ENCODE measurements at regions not wholly inside any gene's neighbourhood (a gene's known extent, or its start where the extent isn't known, plus 50 kb on each side); places are given as distances from the start of the nearest gene placed in this dataset.

DNA sequence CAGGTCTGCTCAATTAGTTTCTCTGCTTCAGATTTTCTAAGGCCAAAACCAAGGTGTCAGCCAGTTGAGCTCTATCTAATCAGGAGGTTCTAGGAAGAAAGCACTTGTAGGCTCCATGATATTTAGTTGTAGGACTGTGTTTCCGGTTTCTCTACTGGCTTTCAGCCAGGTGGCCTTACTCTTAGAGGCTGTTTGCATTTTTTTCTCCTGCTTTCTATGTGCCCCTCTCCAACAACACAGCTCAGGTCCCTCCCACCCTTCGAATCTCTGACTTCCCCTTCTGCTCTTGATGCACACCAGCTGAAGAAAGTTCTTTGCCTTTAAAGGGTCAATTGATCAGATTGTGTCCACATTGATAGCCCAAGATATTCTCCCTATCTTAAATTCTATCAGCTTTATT, 245.2 kb downstream of the RAB28 start:
- Mint-ChIP-seq H3K27me3 (no peaks in the 10 kb centered on the region), H3K27ac (no peak overlapping the region), H3K36me3 (ENCODE audit: low read depth) (no peaks in the 10 kb centered on the region), H3K4me1 (ENCODE audit: low read depth) (no peaks in the 10 kb centered on the region), H3K9me3 (peaks cover 39% of the 10 kb centered on the region), H3K4me3 (no peak overlapping the region)
- intact Hi-C loops (cut with micrococcal nuclease): no loop called here

DNA sequence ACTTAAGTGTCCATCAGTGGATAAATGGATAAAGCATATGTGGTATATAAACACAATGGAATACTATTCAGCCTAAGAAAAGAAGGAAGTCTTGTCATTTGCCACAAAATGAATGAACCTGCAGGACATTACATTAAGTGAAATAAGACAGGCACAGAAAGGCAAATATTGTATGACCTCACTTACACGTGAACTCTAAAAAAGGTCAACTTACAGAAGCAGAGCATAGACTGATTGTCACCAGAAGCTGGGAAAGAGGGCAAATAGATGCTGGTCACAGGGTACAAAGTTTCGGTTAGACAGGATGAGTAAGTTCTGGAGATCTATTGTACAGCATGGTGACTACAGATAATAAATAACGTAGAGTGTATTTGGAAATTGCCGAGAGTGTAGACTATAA, 247.7 kb downstream of the RAB28 start:
- H3K4me3 Mint-ChIP-seq: no peak overlapping the region
- intact Hi-C loops (cut with micrococcal nuclease): no loop called here
- H3K27ac Mint-ChIP-seq: no peak overlapping the region
- H3K9me3 Mint-ChIP-seq: peaks cover 45% of the 10 kb centered on the region
- no peaks in the 10 kb centered on the region for H3K27me3 Mint-ChIP-seq
- no peaks in the 10 kb centered on the region for H3K4me1 Mint-ChIP-seq (ENCODE audit: low read depth)
- no peaks in the 10 kb centered on the region for H3K36me3 Mint-ChIP-seq (ENCODE audit: low read depth)

DNA sequence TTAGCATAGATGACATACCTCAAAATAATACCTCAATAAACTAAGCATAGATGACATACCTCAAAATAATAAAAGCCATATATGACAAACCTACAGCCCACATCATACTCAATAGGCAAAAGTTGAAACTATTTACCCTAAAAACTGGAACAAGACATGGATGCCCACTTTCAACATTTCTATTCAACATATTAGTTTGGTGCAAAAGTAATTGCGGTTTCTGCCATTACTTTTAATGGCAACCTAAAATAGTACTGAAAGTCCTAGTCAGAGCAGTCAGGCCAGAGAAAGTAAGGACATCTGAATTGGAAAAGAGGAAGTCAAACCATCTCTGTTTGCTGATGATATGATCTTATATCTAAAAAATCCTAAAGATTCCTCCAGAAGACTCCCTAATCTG, 250.4 kb downstream of the RAB28 start:
- no peaks in the 10 kb centered on the region for H3K36me3 Mint-ChIP-seq (ENCODE audit: low read depth)
- H3K4me3 Mint-ChIP-seq: no peak overlapping the region
- intact Hi-C loops (cut with micrococcal nuclease): no loop called here
- H3K27ac Mint-ChIP-seq: no peak overlapping the region
- no peaks in the 10 kb centered on the region for H3K4me1 Mint-ChIP-seq (ENCODE audit: low read depth)
- no peaks in the 10 kb centered on the region for H3K27me3 Mint-ChIP-seq
- peaks cover 57% of the 10 kb centered on the region for H3K9me3 Mint-ChIP-seq

DNA sequence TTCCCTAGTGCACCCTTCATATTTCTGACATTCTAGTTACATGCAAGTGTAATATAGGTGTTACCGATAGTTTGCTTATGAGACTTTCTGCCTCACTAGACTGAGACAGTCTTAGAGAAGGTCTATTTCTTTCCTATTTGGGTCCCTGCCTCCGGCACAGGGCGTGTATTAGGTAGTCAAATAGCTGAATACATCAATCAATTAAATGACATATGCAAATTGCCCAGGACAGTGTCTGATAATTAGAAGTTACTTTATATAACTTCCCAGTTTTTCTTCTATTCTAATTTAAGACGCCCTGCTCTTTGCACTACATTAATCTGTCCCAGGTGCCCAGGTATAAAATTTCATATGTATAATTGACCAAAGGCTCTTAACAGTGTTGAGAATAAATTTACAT, 264.2 kb downstream of the RAB28 start:
- Mint-ChIP-seq H3K9me3 (peaks cover 32% of the 10 kb centered on the region), H3K4me1 (ENCODE audit: low read depth) (no peaks in the 10 kb centered on the region), H3K36me3 (ENCODE audit: low read depth) (no peaks in the 10 kb centered on the region), H3K4me3 (no peak overlapping the region), H3K27ac (no peak overlapping the region), H3K27me3 (no peaks in the 10 kb centered on the region)
- intact Hi-C loops (cut with micrococcal nuclease): no loop called here

DNA sequence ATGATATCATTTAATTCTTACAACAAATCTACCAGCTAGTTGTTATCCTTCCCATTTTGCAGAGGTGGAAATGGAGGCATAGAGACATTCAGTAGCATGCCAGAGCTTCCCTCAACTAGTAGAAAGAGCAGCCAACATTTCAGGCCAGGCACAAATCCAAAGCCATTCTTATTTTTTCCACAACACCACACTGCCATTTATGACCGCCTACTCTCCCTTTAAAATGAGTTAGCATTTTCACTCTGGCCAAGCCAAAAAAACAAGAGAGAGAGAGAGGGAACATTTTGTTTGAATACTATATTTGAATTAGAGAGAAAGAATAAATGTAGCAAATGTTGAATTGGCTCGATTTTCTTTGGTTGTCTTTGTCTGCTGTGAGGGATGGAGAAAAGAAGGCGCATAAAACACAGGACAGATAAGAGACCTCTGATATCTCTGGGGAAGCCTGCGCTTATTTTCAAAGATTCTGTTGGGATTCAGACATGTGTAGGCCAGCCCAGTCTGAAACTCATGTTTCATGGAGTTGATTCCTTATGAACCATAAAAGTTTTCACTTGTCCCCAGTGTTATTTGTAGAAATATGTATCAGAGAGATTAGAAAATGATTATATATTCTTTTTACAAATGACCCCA, 265.7 kb downstream of the RAB28 start:
- no peak overlapping the region for H3K27ac Mint-ChIP-seq
- H3K27me3 Mint-ChIP-seq: no peaks in the 10 kb centered on the region
- intact Hi-C loops (cut with micrococcal nuclease): no loop called here
- peaks cover 40% of the 10 kb centered on the region for H3K9me3 Mint-ChIP-seq
- no peaks in the 10 kb centered on the region for H3K36me3 Mint-ChIP-seq (ENCODE audit: low read depth)
- no peak overlapping the region for H3K4me3 Mint-ChIP-seq
- no peaks in the 10 kb centered on the region for H3K4me1 Mint-ChIP-seq (ENCODE audit: low read depth)

DNA sequence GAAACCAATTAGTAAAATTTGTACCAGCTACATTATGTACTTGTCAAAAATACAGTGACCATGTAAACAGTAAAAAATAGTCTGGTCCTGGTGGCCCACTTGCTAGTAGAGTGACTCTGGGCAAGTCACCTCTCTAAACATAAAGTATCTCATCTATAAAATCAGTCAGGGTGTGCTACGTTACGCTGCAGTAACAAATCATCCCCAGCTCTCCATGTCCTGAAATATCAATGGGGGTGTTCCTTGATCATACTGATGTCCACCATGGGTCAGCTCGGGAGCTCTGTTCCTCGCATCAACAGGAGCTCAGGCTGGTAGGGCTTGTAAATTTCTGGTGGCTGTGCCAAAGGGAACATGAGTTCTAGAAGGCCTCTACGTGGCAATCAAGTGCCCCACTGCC, 268.6 kb downstream of the RAB28 start:
- Mint-ChIP-seq H3K9me3 (peaks cover 36% of the 10 kb centered on the region), H3K27ac (no peak overlapping the region), H3K4me1 (ENCODE audit: low read depth) (no peaks in the 10 kb centered on the region), H3K27me3 (no peaks in the 10 kb centered on the region), H3K4me3 (no peak overlapping the region), H3K36me3 (ENCODE audit: low read depth) (no peaks in the 10 kb centered on the region)
- intact Hi-C loops (cut with micrococcal nuclease): no loop called here

DNA sequence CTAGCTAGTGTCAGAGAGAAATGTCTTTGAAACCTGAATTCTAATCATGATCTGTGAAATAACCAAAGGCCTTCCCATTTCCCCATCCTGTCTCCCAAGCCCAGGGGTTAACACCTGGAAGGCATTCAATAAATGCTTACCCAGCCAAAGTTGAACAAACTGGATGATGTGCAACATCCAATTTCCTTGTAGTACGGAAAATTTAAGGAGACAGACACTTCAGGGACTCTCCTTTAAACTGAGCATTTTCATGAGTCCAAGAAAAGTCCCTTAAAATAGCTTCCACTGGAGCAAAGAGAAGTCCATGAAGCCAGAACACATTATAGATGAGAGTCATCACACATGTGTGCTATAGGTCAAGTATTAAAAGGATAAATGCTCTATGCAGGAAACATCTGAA, 271.2 kb downstream of the RAB28 start:
- intact Hi-C loops (cut with micrococcal nuclease): no loop called here
- Mint-ChIP-seq H3K4me3 (no peak overlapping the region), H3K27me3 (no peaks in the 10 kb centered on the region), H3K36me3 (ENCODE audit: low read depth) (no peaks in the 10 kb centered on the region), H3K4me1 (ENCODE audit: low read depth) (no peaks in the 10 kb centered on the region), H3K27ac (no peak overlapping the region), H3K9me3 (peaks cover 44% of the 10 kb centered on the region)

DNA sequence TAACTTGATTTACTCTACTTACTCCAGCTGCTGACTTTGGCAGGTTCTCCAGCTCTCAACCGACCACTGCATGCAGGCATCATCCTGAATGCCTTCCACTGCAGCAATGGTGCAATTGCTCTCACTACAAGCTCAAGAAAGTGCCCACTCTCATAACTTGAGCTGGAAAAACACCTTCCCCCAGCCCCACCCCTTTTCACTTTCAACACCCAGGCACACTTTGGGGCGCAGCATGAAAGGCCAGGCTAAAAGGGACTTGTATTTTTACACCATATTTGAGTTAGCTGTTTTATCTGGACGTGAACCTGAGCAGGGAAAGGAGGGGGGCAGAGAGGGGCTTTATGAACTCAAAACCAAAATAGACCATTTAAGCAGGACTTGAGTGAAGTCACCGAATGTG, 274.5 kb downstream of the RAB28 start:
- no peaks in the 10 kb centered on the region for H3K27me3 Mint-ChIP-seq
- H3K4me3 Mint-ChIP-seq: no peak overlapping the region
- no peak overlapping the region for H3K27ac Mint-ChIP-seq
- intact Hi-C loops (cut with micrococcal nuclease): no loop called here
- H3K36me3 Mint-ChIP-seq (ENCODE audit: low read depth): no peaks in the 10 kb centered on the region
- no peaks in the 10 kb centered on the region for H3K4me1 Mint-ChIP-seq (ENCODE audit: low read depth)
- H3K9me3 Mint-ChIP-seq: peaks cover 16% of the 10 kb centered on the region

DNA sequence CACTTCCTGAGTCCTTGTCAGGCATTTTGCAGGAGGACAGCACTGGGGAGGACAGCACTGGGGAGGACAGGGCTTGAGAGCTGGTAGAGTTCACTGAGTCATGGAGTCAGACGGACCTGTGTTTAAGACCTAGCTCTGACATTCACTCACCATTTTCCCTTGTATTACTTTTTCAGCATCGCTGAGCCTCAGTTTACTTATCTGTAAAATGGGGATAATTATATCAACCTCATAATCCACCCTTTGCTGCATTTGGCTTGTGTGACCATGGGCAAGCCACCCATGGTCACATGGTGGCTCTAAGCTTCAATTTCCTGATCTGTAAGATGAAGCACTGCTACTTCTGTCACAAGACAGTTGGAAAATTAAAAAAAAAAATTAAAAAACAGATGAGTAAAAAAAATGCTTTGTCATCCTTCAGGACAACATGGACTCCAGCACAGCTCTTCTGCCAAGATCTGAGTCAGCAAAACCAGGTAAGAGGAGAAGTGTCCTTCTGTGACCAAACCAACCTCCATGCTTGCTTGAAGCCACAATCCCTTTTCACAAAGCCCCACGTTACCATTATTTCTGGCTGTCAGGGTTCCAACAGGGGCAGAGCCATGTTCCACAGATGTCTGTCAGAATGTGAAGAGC, 275.5 kb downstream of the RAB28 start:
- H3K27me3 Mint-ChIP-seq: no peaks in the 10 kb centered on the region
- H3K9me3 Mint-ChIP-seq: peaks cover 11% of the 10 kb centered on the region
- no peaks in the 10 kb centered on the region for H3K4me1 Mint-ChIP-seq (ENCODE audit: low read depth)
- H3K4me3 Mint-ChIP-seq: no peak overlapping the region
- intact Hi-C loops (cut with micrococcal nuclease): no loop called here
- no peaks in the 10 kb centered on the region for H3K36me3 Mint-ChIP-seq (ENCODE audit: low read depth)
- no peak overlapping the region for H3K27ac Mint-ChIP-seq

DNA sequence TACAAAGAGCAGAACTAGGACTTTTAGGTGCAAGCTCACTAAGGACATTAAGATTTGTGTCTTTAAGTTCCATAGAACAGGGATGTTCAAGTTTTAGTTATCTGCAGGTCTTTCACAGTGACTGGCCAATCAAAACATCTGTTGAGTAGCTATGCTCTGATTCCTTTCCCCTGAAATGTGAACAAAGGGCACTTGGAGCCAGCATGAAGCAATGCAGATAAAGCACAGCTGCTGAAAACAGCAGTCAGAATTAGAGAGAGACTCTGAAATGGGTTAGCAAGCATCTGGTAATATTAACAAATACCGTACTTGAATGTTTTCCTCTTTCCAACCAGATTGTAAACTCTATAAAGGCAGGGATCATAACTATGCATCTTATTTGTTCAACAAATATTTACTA, 276.9 kb downstream of the RAB28 start:
- Mint-ChIP-seq H3K4me3 (no peak overlapping the region), H3K36me3 (ENCODE audit: low read depth) (no peaks in the 10 kb centered on the region), H3K9me3 (peaks cover 11% of the 10 kb centered on the region), H3K4me1 (ENCODE audit: low read depth) (no peaks in the 10 kb centered on the region), H3K27ac (no peak overlapping the region), H3K27me3 (no peaks in the 10 kb centered on the region)
- intact Hi-C loops (cut with micrococcal nuclease): no loop called here

DNA sequence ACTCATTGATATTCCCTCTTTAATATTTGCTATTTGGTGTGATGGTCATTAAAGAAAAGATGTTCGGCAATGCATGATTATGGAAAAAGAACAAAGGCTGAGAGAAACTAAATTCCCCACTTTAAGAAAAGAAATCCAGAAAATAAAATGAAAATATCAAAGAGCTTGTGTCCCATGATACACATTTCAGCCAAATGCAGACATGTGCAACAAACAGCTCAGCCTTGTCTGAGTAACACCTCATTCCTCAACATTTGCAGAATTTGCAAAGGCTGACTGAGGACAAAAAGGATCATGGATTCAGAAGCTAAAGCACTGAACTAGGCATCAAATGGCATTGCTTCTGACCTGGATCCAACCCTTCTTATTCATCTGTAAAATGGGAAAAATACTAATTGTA, 281.0 kb downstream of the RAB28 start:
- no peaks in the 10 kb centered on the region for H3K36me3 Mint-ChIP-seq (ENCODE audit: low read depth)
- H3K27me3 Mint-ChIP-seq: no peaks in the 10 kb centered on the region
- H3K27ac Mint-ChIP-seq: no peak overlapping the region
- peaks cover 9% of the 10 kb centered on the region for H3K9me3 Mint-ChIP-seq
- no peaks in the 10 kb centered on the region for H3K4me1 Mint-ChIP-seq (ENCODE audit: low read depth)
- no peak overlapping the region for H3K4me3 Mint-ChIP-seq
- intact Hi-C loops (cut with micrococcal nuclease): no loop called here

DNA sequence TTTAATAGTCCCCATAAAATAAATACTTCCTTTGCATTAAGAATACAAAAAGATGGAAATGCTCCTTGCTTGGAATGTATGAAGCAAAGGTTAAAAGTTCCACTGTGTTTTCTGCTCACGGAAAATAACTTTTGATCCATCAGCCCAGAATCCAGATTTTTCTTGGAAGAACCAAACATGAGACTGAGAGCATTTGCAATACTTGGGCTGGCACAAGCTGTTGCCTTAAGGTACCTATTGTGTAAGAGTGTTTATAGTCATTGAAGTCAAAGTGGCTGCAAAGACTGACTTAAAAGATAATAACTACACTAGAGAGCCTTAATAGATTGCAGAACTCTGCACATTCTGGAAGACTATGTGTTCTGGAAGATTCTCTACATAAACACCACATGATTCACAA, 281.4 kb downstream of the RAB28 start:
- Mint-ChIP-seq H3K36me3 (ENCODE audit: low read depth) (no peaks in the 10 kb centered on the region), H3K27me3 (no peaks in the 10 kb centered on the region), H3K4me1 (ENCODE audit: low read depth) (no peaks in the 10 kb centered on the region), H3K4me3 (no peak overlapping the region), H3K27ac (no peak overlapping the region), H3K9me3 (peaks cover 9% of the 10 kb centered on the region)
- intact Hi-C loops (cut with micrococcal nuclease): no loop called here

DNA sequence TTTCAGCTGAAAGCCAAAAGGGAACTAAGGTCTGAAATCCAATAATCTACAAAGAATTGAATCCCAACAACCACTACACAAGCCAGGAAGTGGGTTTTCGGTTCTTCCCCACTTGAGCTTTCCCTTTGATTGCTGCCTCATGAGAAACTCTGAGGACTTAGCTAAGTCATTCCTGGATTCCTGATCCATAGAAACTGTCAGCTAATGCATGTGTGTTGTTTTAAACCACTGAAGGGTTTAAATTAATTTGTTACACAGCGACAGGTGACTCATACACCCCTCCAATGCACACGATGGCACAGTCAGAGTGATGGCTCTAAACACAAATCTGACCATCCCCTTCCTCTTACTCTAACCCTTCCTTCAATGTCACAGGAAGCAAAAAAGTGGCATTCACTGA, 282.9 kb downstream of the RAB28 start:
- intact Hi-C loops (cut with micrococcal nuclease): no loop called here
- H3K36me3 Mint-ChIP-seq (ENCODE audit: low read depth): no peaks in the 10 kb centered on the region
- H3K27ac Mint-ChIP-seq: no peak overlapping the region
- no peaks in the 10 kb centered on the region for H3K4me1 Mint-ChIP-seq (ENCODE audit: low read depth)
- H3K9me3 Mint-ChIP-seq: peaks cover 11% of the 10 kb centered on the region
- no peak overlapping the region for H3K4me3 Mint-ChIP-seq
- no peaks in the 10 kb centered on the region for H3K27me3 Mint-ChIP-seq

DNA sequence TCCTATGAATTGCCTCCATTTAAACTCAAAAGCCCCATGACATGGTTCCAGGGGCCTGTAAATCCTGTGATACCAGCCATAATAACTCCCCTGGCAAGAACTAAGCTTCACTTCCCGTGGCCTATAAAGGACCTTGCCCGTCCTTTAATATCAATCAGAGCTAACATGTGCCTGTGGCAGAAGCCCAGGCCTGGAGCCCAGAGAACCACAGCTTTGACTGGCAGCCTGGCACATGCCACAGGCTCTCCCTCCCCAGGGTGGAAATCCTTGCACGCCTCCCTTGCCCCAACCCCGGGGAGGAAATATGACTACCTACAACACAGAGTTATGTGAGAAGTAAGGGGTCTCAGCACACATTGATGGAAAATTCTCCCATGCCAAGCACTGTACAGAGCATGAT, 287.4 kb downstream of the RAB28 start:
- no peak overlapping the region for H3K27ac Mint-ChIP-seq
- H3K36me3 Mint-ChIP-seq (ENCODE audit: low read depth): no peaks in the 10 kb centered on the region
- H3K4me1 Mint-ChIP-seq (ENCODE audit: low read depth): no peaks in the 10 kb centered on the region
- H3K4me3 Mint-ChIP-seq: no peak overlapping the region
- peaks cover 35% of the 10 kb centered on the region for H3K9me3 Mint-ChIP-seq
- intact Hi-C loops (cut with micrococcal nuclease): no loop called here
- H3K27me3 Mint-ChIP-seq: no peaks in the 10 kb centered on the region

DNA sequence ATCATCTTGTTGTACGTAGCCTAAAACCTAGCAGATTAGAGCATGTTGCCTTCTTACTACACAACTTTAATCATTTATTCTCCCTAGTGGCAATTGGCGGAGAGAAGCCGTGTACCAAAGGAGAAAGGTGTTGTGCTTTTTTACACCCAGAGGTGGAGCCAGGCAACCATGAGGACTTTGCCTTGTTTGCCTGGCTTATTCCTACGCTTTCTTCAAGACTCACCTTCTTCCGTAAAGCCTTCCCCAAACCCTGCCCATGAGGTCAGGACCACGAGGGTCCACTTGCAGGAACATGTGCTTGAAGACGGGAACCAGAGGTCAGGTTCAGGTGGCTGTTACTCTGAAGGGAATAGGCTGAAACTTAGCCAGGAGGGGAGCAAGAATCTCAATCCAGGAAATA, 290.5 kb downstream of the RAB28 start:
- intact Hi-C loops (cut with micrococcal nuclease): no loop called here
- no peaks in the 10 kb centered on the region for H3K36me3 Mint-ChIP-seq (ENCODE audit: low read depth)
- no peak overlapping the region for H3K4me3 Mint-ChIP-seq
- peaks cover 27% of the 10 kb centered on the region for H3K9me3 Mint-ChIP-seq
- H3K4me1 Mint-ChIP-seq (ENCODE audit: low read depth): no peaks in the 10 kb centered on the region
- H3K27ac Mint-ChIP-seq: no peak overlapping the region
- no peaks in the 10 kb centered on the region for H3K27me3 Mint-ChIP-seq
